OCI-LY3 (cell line): ENCODE measurements at regions not wholly inside any gene's neighbourhood (a gene's known extent, or its start where the extent isn't known, plus 50 kb on each side); places are given as distances from the start of the nearest gene placed in this dataset.
"Not testable (repeated sequence)": the region's sequence is repeated elsewhere in the genome, so short reads cannot be mapped to it uniquely, and the experiment has no call there.

Source experiments
- H2AFZ ChIP-seq: fragments of 200-600, 300-600 bp; shearing (Covaris generic); 2 replicates; pipeline ENCODE4 v1.6.0; 2014; ENCODE audit warnings: antibody characterized with exemption, low read depth, low read length
- H3K27ac ChIP-seq: fragments of 200-600, 300-600 bp; sonication (generic); 2 replicates; pipeline ENCODE4 v1.5.1; 2014; ENCODE audit warnings: mild to moderate bottlenecking, low read length, moderate library complexity, mixed read lengths
- H3K27me3 ChIP-seq: fragments of 200-600, 300-600 bp; sonication (generic); 2 replicates; pipeline ENCODE4 v1.6.1; 2014; ENCODE audit warnings: low read depth, low read length, mixed read lengths
- H3K36me3 ChIP-seq: fragments of 200-600, 300-600 bp; sonication (generic); replicated peaks from 2 replicates; pipeline ENCODE3; 2014; ENCODE audit warnings: low read depth, low read length, mixed read lengths
- H3K4me1 ChIP-seq: fragments of 300-600, 200-600 bp; sonication (generic); 2 replicates; pipeline ENCODE4 v1.6.1; 2014; ENCODE audit warnings: low read length, mixed read lengths
- H3K4me2 ChIP-seq: fragments of 200-600, 300-600 bp; sonication (generic); 2 replicates; pipeline ENCODE4 v1.6.1; 2014; ENCODE audit warnings: low read length, mixed read lengths
- H3K4me3 ChIP-seq: fragments of 300-600, 200-600 bp; sonication (generic); 2 replicates; pipeline ENCODE4 v1.5.1; 2014; ENCODE audit warnings: antibody characterized with exemption, mild to moderate bottlenecking, low read length, moderate library complexity
- H3K79me2 ChIP-seq: fragments of 300-600, 200-600 bp; shearing (Covaris generic); 2 replicates; pipeline ENCODE4 v1.6.1; 2014; ENCODE audit warnings: mild to moderate bottlenecking, low read length, mixed read lengths
- H3K9ac ChIP-seq: fragments of 300-600, 200-600 bp; shearing (Covaris generic); 2 replicates; pipeline ENCODE4 v1.6.0; 2014; ENCODE audit warnings: mild to moderate bottlenecking, low read length, moderate library complexity
- H3K9me3 ChIP-seq: fragments of 200-600, 300-600 bp; shearing (Covaris generic); 2 replicates; pipeline ENCODE4 v1.6.1; 2014; ENCODE audit warnings: low read length, mixed read lengths; ENCODE audit not compliant: insufficient read depth
- H4K20me1 ChIP-seq: fragments of 200-600, 300-600 bp; sonication (generic); 2 replicates; pipeline ENCODE4 v1.6.1; 2016; ENCODE audit warnings: low read length, mixed read lengths; ENCODE audit not compliant: insufficient read depth
- EZH2phosphoT487 ChIP-seq: fragments of 200-600 bp; shearing (Covaris generic); IDR thresholded peaks from 2 replicates; pipeline ENCODE4 v1.6.1; 2018; ENCODE audit warnings: antibody characterized with exemption, mixed run types, low read depth
- TF ChIP-seq, protein P1 (sequence below): fragments of 200-600, 300-600 bp; sonication (generic); IDR thresholded peaks from 2 replicates; pipeline ENCODE4 v1.5.1; 2014; ENCODE audit warnings: antibody characterized with exemption, low read length, low read depth

DNA sequence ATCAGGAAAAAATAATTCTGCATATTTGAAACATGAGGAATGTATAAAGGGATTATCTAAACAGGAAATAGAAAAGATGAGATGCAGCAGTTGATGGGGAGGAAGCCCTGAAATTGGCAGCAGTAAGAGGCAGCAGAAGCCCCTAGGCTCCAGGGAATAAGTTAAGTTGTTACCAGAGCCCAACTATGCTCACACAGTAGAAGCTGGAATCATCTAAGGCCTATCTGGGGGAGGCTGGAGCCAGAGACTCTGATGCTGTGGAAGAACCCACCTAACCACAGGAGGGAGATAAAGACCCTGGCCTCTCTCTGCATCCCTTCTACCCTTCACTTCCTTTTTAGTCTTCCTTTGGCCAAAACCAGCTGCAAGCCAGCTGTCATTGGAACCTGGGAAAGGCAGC, 519.7 kb downstream of the DIPK2A start:
- Histone ChIP-seq H4K20me1 (no peaks in the 10 kb centered on the region), H2AFZ (no peak overlapping the region), H3K27me3 (no peaks in the 10 kb centered on the region), H3K4me3 (no peak overlapping the region), H3K36me3 (no peaks in the 10 kb centered on the region), H3K9me3 (no peaks in the 10 kb centered on the region), H3K4me2 (no peak overlapping the region), H3K4me1 (no peaks in the 10 kb centered on the region), H3K9ac (no peak overlapping the region), H3K27ac (no peak overlapping the region), H3K79me2 (no peaks in the 10 kb centered on the region)
- TF ChIP-seq EZH2phosphoT487, result no peak
- TF ChIP-seq, protein P1, sequence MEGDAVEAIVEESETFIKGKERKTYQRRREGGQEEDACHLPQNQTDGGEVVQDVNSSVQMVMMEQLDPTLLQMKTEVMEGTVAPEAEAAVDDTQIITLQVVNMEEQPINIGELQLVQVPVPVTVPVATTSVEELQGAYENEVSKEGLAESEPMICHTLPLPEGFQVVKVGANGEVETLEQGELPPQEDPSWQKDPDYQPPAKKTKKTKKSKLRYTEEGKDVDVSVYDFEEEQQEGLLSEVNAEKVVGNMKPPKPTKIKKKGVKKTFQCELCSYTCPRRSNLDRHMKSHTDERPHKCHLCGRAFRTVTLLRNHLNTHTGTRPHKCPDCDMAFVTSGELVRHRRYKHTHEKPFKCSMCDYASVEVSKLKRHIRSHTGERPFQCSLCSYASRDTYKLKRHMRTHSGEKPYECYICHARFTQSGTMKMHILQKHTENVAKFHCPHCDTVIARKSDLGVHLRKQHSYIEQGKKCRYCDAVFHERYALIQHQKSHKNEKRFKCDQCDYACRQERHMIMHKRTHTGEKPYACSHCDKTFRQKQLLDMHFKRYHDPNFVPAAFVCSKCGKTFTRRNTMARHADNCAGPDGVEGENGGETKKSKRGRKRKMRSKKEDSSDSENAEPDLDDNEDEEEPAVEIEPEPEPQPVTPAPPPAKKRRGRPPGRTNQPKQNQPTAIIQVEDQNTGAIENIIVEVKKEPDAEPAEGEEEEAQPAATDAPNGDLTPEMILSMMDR, result no peak

DNA sequence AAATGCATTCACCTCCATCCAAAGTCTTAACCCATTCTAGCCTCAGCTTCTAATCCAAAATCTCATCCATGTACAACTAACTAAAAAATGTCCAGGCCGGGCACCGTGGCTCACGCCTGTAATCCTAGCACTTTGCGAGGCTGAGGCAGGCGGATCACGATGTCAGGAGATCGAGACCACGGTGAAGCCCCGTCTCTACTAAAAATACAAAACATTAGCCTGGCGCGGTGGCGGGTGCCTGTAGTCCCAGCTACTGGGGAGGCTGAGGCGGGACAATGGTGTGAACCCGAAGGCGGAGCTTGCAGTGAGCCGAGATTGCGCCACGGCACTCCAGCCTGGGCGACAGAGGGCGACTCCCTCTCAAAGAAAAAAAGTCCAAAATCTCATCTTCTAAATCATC, 523.0 kb downstream of the DIPK2A start:
- not testable (repeated sequence) for H3K4me1 ChIP-seq, H3K9ac ChIP-seq, H3K36me3 ChIP-seq, H3K9me3 ChIP-seq, H3K4me3 ChIP-seq, H2AFZ ChIP-seq, H3K27ac ChIP-seq, H3K27me3 ChIP-seq, H3K79me2 ChIP-seq, H3K4me2 ChIP-seq, H4K20me1 ChIP-seq

DNA sequence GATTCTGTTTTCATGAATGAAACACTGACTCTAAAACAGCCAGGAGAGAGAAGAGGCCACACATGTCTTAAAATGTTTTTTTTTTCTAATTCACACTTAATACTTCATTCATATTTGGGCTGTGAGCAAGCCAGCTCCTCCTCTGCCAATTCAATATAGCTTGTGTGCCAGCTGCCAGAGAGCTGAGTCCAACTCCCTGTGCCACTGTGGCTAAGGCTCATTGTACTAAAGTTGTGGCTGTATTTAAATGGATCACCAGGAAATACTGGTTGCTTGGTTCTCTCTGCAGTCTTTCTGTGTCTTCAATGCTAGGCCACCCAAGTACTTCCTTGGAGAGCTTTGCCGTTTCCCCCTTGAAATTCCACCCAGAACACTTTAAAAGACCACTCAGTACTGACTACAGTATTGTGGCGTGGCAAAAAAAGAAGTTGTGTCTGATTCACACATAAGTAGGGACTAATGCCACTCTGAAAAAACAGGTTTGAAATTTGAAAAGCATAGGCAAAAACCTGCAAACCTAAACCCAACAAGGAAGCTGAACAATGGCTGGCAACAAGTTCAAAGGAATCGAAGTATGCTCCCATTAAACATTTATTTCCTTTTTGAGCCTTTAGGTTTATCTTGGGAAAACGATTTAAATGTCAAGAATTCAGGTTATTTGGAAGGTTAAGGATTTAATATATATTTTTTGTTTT, 524.7 kb downstream of the DIPK2A start:
- H3K4me2 ChIP-seq, result no peak overlapping the region
- H3K9me3 ChIP-seq, result no peaks in the 10 kb centered on the region
- no peaks in the 10 kb centered on the region for H3K36me3 ChIP-seq
- H3K27ac ChIP-seq, result no peak overlapping the region
- H3K79me2 ChIP-seq, result no peaks in the 10 kb centered on the region
- no peak for TF ChIP-seq EZH2phosphoT487
- TF ChIP-seq, protein P1, result no peak
- H2AFZ ChIP-seq, result no peak overlapping the region
- H4K20me1 ChIP-seq, result no peaks in the 10 kb centered on the region
- H3K9ac ChIP-seq, result no peak overlapping the region
- peaks cover 15% of the 10 kb centered on the region for H3K4me1 ChIP-seq
- H3K4me3 ChIP-seq, result no peak overlapping the region
- H3K27me3 ChIP-seq, result no peaks in the 10 kb centered on the region

DNA sequence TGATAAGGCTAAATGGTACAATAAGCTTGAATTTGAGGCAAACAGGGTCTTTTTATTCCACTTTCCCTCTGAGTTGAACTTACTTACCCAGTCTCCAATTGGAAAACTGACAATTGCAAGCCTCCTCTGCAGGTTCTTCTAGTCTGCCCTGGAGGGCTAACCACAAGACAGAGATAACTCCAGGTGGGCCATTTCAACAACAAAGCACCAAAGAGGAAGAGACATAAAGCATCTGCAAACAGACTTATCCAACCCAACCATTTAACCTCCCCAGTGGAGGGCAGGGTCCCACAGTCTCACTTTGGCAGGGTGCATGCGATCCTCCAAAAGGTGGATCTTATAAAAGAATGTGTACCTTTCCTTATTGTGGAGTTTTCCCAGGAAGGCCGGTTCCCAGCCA, 525.8 kb downstream of the DIPK2A start:
- no peak overlapping the region for H3K4me3 ChIP-seq
- peaks cover 15% of the 10 kb centered on the region for H3K4me1 ChIP-seq
- H4K20me1 ChIP-seq, result no peaks in the 10 kb centered on the region
- H3K79me2 ChIP-seq, result no peaks in the 10 kb centered on the region
- TF ChIP-seq EZH2phosphoT487, result no peak
- TF ChIP-seq, protein P1, result no peak
- no peak overlapping the region for H3K9ac ChIP-seq
- H3K4me2 ChIP-seq, result no peak overlapping the region
- no peak overlapping the region for H3K27ac ChIP-seq
- no peaks in the 10 kb centered on the region for H3K36me3 ChIP-seq
- no peaks in the 10 kb centered on the region for H3K27me3 ChIP-seq
- no peaks in the 10 kb centered on the region for H3K9me3 ChIP-seq
- H2AFZ ChIP-seq, result no peak overlapping the region
